ENCODE measurements at regions not wholly inside any gene's neighbourhood (a gene's known extent, or its start where the extent isn't known, plus 50 kb on each side); places are given as distances from the start of the nearest gene placed in this dataset.

- no peak for TF ChIP-seq POLR2A (IDR thresholded peaks at IDR 0.05)
- TF ChIP-seq, protein P1, sequence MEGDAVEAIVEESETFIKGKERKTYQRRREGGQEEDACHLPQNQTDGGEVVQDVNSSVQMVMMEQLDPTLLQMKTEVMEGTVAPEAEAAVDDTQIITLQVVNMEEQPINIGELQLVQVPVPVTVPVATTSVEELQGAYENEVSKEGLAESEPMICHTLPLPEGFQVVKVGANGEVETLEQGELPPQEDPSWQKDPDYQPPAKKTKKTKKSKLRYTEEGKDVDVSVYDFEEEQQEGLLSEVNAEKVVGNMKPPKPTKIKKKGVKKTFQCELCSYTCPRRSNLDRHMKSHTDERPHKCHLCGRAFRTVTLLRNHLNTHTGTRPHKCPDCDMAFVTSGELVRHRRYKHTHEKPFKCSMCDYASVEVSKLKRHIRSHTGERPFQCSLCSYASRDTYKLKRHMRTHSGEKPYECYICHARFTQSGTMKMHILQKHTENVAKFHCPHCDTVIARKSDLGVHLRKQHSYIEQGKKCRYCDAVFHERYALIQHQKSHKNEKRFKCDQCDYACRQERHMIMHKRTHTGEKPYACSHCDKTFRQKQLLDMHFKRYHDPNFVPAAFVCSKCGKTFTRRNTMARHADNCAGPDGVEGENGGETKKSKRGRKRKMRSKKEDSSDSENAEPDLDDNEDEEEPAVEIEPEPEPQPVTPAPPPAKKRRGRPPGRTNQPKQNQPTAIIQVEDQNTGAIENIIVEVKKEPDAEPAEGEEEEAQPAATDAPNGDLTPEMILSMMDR (IDR thresholded peaks at IDR 0.05): no peak
Measured at GRCh38 chr17:11005940-11006339, 168.1 kb upstream of the PIRT start.

All from Peyer's patch (tissue), 4 donors.